Mesothelial cell of epicardium (in vitro differentiated cells): ENCODE measurements at regions not wholly inside any gene's neighbourhood (a gene's known extent, or its start where the extent isn't known, plus 50 kb on each side); places are given as distances from the start of the nearest gene placed in this dataset.

ENCODE experiments used
- DNase-seq, 2 experiments: peaks; one replicate each; pipeline ENCODE4 v3.0.0; 2021; ENCODE audit warnings: low spot score in 2 of 2; ENCODE audit not compliant: unreplicated experiment in 2 of 2
- H3K27ac Mint-ChIP-seq: 2 replicates; pipeline ENCODE4 v1.8.0; 2021; ENCODE audit warnings: mixed read lengths
- H3K27me3 Mint-ChIP-seq: 2 replicates; pipeline ENCODE4 v1.8.0; 2021; ENCODE audit warnings: low read depth, mixed read lengths
- H3K36me3 Mint-ChIP-seq: 2 replicates; pipeline ENCODE4 v1.8.0; 2021; ENCODE audit warnings: mixed read lengths
- H3K4me1 Mint-ChIP-seq: 2 replicates; pipeline ENCODE4 v1.8.0; 2021; ENCODE audit warnings: mixed read lengths
- H3K4me3 Mint-ChIP-seq: 2 replicates; pipeline ENCODE4 v1.8.0; 2021; ENCODE audit warnings: mild to moderate bottlenecking, moderate library complexity, mixed read lengths
- H3K9me3 Mint-ChIP-seq: 2 replicates; pipeline ENCODE4 v1.8.0; 2021; ENCODE audit warnings: mixed read lengths
- CTCF ChIP-seq: fragments of 200-600 bp; sonication (generic); IDR thresholded peaks from one replicate; pipeline ENCODE4 v1.5.0; 2021; ENCODE audit warnings: antibody characterized with exemption; ENCODE audit not compliant: unreplicated experiment

GRCh38 chr15:100703032-100703578 lies 100.7 kb downstream of the ASB7 start:
- peaks cover 4% of the 10 kb centered on the region for H3K9me3 Mint-ChIP-seq
- peaks cover 12% of the 10 kb centered on the region for H3K27me3 Mint-ChIP-seq
- no peak for TF ChIP-seq CTCF
- H3K27ac Mint-ChIP-seq = no peak overlapping the region
- no peaks in the 10 kb centered on the region for H3K4me1 Mint-ChIP-seq
- DNase-seq = no peak
- H3K4me3 Mint-ChIP-seq = no peak overlapping the region
- H3K36me3 Mint-ChIP-seq = no peaks in the 10 kb centered on the region

- TF ChIP-seq CTCF = no peak
- H3K27me3 Mint-ChIP-seq = peaks cover 15% of the 10 kb centered on the region
- H3K4me3 Mint-ChIP-seq = no peak overlapping the region
- no peaks in the 10 kb centered on the region for H3K4me1 Mint-ChIP-seq
- H3K9me3 Mint-ChIP-seq = peaks cover 8% of the 10 kb centered on the region
- DNase-seq = no peak
- no peak overlapping the region for H3K27ac Mint-ChIP-seq
- H3K36me3 Mint-ChIP-seq = no peaks in the 10 kb centered on the region
Measured at GRCh38 chr15:100703671-100704070, 101.3 kb downstream of the ASB7 start.

- Mint-ChIP-seq H3K27ac (no peak overlapping the region), H3K27me3 (peaks cover 15% of the 10 kb centered on the region), H3K4me1 (no peaks in the 10 kb centered on the region), H3K9me3 (peaks cover 13% of the 10 kb centered on the region), H3K4me3 (no peak overlapping the region), H3K36me3 (no peaks in the 10 kb centered on the region)
- DNase-seq = no peak
- TF ChIP-seq CTCF = no peak
Measured at GRCh38 chr15:100704281-100705055, 102.1 kb downstream of the ASB7 start.

- Mint-ChIP-seq H3K4me1 (no peaks in the 10 kb centered on the region), H3K27me3 (peaks cover 15% of the 10 kb centered on the region), H3K36me3 (peaks cover 1% of the 10 kb centered on the region), H3K4me3 (no peak overlapping the region), H3K27ac (no peak overlapping the region), H3K9me3 (peaks cover 19% of the 10 kb centered on the region)
- DNase-seq = no peak
- no peak for TF ChIP-seq CTCF
Measured at GRCh38 chr15:100705065-100705464, 102.7 kb downstream of the ASB7 start.

- peaks cover 11% of the 10 kb centered on the region for H3K27me3 Mint-ChIP-seq
- H3K4me1 Mint-ChIP-seq = no peaks in the 10 kb centered on the region
Measured at GRCh38 chr15:100705841-100706240, 103.5 kb downstream of the ASB7 start.

More at GRCh38 chr15:100705841-100706240, 103.5 kb downstream of the ASB7 start:
- H3K27ac Mint-ChIP-seq = no peak overlapping the region
- no peak overlapping the region for H3K4me3 Mint-ChIP-seq
- TF ChIP-seq CTCF = no peak
- DNase-seq = no peak
- H3K9me3 Mint-ChIP-seq = peaks cover 26% of the 10 kb centered on the region
- peaks cover 2% of the 10 kb centered on the region for H3K36me3 Mint-ChIP-seq
